ENCODE measurements at regions not wholly inside any gene's neighbourhood (a gene's known extent, or its start where the extent isn't known, plus 50 kb on each side); places are given as distances from the start of the nearest gene placed in this dataset.

GRCh38 chr6:142669471-142670351, 275.3 kb downstream of the HIVEP2 start:
- peaks cover 6% of the 10 kb centered on the region for H3K4me1 Mint-ChIP-seq
- CTCF ChIA-PET = no interaction called here
- H3K27me3 Mint-ChIP-seq = peaks cover 3% of the 10 kb centered on the region
- no peak overlapping the region for H3K4me3 Mint-ChIP-seq
- DNase-seq (no peak), ATAC-seq (ENCODE audit: low read depth) (no peak)
- TF ChIP-seq CTCF (IDR thresholded peaks at IDR 0.05) = no peak
- POLR2A ChIA-PET = no interaction called here
- H3K9me3 Mint-ChIP-seq = no peaks in the 10 kb centered on the region
- H3K27ac Mint-ChIP-seq = no peak overlapping the region
- H3K36me3 Mint-ChIP-seq (ENCODE audit: low read depth) = no peaks in the 10 kb centered on the region
- intact Hi-C loops (cut with micrococcal nuclease) = no loop called here

- Mint-ChIP-seq H3K27ac (no peak overlapping the region), H3K36me3 (ENCODE audit: low read depth) (no peaks in the 10 kb centered on the region), H3K4me3 (no peak overlapping the region), H3K27me3 (peaks cover 5% of the 10 kb centered on the region), H3K4me1 (peaks cover 6% of the 10 kb centered on the region), H3K9me3 (no peaks in the 10 kb centered on the region)
- TF ChIP-seq CTCF (IDR thresholded peaks at IDR 0.05) = no peak
- ChIA-PET POLR2A (no interaction called here), CTCF (no interaction called here)
- intact Hi-C loops (cut with micrococcal nuclease) = no loop called here
- ATAC-seq (ENCODE audit: low read depth) = no peak
- no peak for DNase-seq
Observed at GRCh38 chr6:142671791-142672190, 273.2 kb downstream of the HIVEP2 start.

GRCh38 chr6:142675517-142675916, 269.5 kb downstream of the HIVEP2 start:
- no peaks in the 10 kb centered on the region for H3K9me3 Mint-ChIP-seq
- ChIA-PET CTCF (no interaction called here), POLR2A (no interaction called here)
- TF ChIP-seq CTCF (IDR thresholded peaks at IDR 0.05) = no peak
- peaks cover 6% of the 10 kb centered on the region for H3K4me1 Mint-ChIP-seq
- H3K27ac Mint-ChIP-seq = no peak overlapping the region
- DNase-seq (no peak), ATAC-seq (ENCODE audit: low read depth) (no peak)
- no peaks in the 10 kb centered on the region for H3K36me3 Mint-ChIP-seq (ENCODE audit: low read depth)
- H3K27me3 Mint-ChIP-seq = peaks cover 9% of the 10 kb centered on the region
- H3K4me3 Mint-ChIP-seq = no peak overlapping the region
- intact Hi-C loops (cut with micrococcal nuclease) = no loop called here

- Mint-ChIP-seq H3K27ac (no peak overlapping the region), H3K27me3 (peaks cover 9% of the 10 kb centered on the region), H3K4me3 (no peak overlapping the region), H3K4me1 (peaks cover 6% of the 10 kb centered on the region), H3K36me3 (ENCODE audit: low read depth) (no peaks in the 10 kb centered on the region), H3K9me3 (no peaks in the 10 kb centered on the region)
- DNase-seq (no peak), ATAC-seq (ENCODE audit: low read depth) (no peak)
- POLR2A ChIA-PET = no interaction called here
- TF ChIP-seq CTCF (IDR thresholded peaks at IDR 0.05) = no peak
- CTCF ChIA-PET = no interaction called here
- intact Hi-C loops (cut with micrococcal nuclease) = no loop called here
Observed at GRCh38 chr6:142676027-142676443, 268.9 kb downstream of the HIVEP2 start.

GRCh38 chr6:142676647-142677192, 268.3 kb downstream of the HIVEP2 start:
- Mint-ChIP-seq H3K4me1 (peaks cover 3% of the 10 kb centered on the region), H3K36me3 (ENCODE audit: low read depth) (no peaks in the 10 kb centered on the region), H3K27ac (no peak overlapping the region), H3K9me3 (no peaks in the 10 kb centered on the region), H3K4me3 (no peak overlapping the region), H3K27me3 (peaks cover 9% of the 10 kb centered on the region)
- ATAC-seq (ENCODE audit: low read depth) (no peak), DNase-seq (no peak)
- ChIA-PET POLR2A (no interaction called here), CTCF (no interaction called here)
- TF ChIP-seq CTCF (IDR thresholded peaks at IDR 0.05) = no peak
- intact Hi-C loops (cut with micrococcal nuclease) = no loop called here
